DOHH2 (cell line): ENCODE measurements at regions not wholly inside any gene's neighbourhood (a gene's known extent, or its start where the extent isn't known, plus 50 kb on each side); places are given as distances from the start of the nearest gene placed in this dataset.

Experiments used
- EZH2phosphoT487 ChIP-seq: fragments of 200-600 bp; sonication (generic); IDR thresholded peaks from 2 replicates; pipeline ENCODE4 v1.6.1; 2017; ENCODE audit warnings: borderline replicate concordance, mild to moderate bottlenecking, antibody characterized with exemption, low read length, moderate library complexity, mixed read lengths
- TF ChIP-seq, protein P1 (sequence below): fragments of 200-600 bp; sonication (generic); IDR thresholded peaks from one replicate; pipeline ENCODE4 v1.5.1; 2014; ENCODE audit warnings: antibody characterized with exemption, mild to moderate bottlenecking, low read depth, low read length; ENCODE audit not compliant: poor library complexity, severe bottlenecking

DNA sequence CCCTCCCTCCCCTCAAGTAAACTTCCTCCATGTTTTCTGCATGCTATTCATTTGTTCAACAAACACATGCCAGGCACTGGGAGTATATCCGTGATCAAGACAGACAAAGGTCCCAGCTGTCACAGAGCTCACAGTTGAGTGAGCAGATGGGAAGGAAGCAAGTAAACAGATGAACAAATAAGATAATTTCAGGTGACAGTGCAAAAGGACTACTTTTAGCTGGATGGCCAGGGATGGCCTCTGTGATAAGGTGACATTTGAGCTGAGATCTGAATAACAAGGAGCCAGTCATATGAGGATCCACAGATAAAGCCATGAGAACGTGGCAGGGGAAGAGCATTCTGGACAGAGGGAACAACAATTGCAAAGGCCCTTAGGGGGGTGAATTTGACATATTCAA, 121.7 kb upstream of the RAD23B start:
- TF ChIP-seq, protein P1, sequence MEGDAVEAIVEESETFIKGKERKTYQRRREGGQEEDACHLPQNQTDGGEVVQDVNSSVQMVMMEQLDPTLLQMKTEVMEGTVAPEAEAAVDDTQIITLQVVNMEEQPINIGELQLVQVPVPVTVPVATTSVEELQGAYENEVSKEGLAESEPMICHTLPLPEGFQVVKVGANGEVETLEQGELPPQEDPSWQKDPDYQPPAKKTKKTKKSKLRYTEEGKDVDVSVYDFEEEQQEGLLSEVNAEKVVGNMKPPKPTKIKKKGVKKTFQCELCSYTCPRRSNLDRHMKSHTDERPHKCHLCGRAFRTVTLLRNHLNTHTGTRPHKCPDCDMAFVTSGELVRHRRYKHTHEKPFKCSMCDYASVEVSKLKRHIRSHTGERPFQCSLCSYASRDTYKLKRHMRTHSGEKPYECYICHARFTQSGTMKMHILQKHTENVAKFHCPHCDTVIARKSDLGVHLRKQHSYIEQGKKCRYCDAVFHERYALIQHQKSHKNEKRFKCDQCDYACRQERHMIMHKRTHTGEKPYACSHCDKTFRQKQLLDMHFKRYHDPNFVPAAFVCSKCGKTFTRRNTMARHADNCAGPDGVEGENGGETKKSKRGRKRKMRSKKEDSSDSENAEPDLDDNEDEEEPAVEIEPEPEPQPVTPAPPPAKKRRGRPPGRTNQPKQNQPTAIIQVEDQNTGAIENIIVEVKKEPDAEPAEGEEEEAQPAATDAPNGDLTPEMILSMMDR, result no peak
- no peak for TF ChIP-seq EZH2phosphoT487
